Loucy (cell line): ENCODE measurements at regions not wholly inside any gene's neighbourhood (a gene's known extent, or its start where the extent isn't known, plus 50 kb on each side); places are given as distances from the start of the nearest gene placed in this dataset.
"Not testable (repeated sequence)": the region's sequence is repeated elsewhere in the genome, so short reads cannot be mapped to it uniquely, and the experiment has no call there.

Experiments
- H2AFZ ChIP-seq: fragments of 200-600 bp; sonication (generic); 2 replicates; pipeline ENCODE4 v1.6.0; 2016; ENCODE audit warnings: antibody characterized with exemption, mild to moderate bottlenecking, low read length, moderate library complexity
- H3F3A ChIP-seq: fragments of 200-600 bp; 2 replicates; pipeline ENCODE4 v1.6.0; 2016; ENCODE audit warnings: antibody characterized with exemption, low read depth, mild to moderate bottlenecking
- H3K27me3 ChIP-seq: fragments of 200-600 bp; sonication (generic); 2 replicates; pipeline ENCODE4 v1.6.1; 2014; ENCODE audit warnings: low read length, mild to moderate bottlenecking; ENCODE audit not compliant: insufficient read depth, poor library complexity, severe bottlenecking
- H3K36me3 ChIP-seq: fragments of 200-600 bp; sonication (generic); 2 replicates; pipeline ENCODE4 v1.6.1; 2016; ENCODE audit warnings: low read length; ENCODE audit not compliant: insufficient read depth
- H3K4me1 ChIP-seq: fragments of 200-600 bp; sonication (generic); 2 replicates; pipeline ENCODE4 v1.5.1; 2014; ENCODE audit warnings: low read length, mild to moderate bottlenecking; ENCODE audit not compliant: insufficient read depth, poor library complexity, severe bottlenecking
- H3K4me2 ChIP-seq: fragments of 200-600 bp; sonication (generic); 2 replicates; pipeline ENCODE4 v1.6.0; 2014; ENCODE audit warnings: antibody characterized with exemption, low read length, low read depth, mild to moderate bottlenecking; ENCODE audit not compliant: poor library complexity, severe bottlenecking
- H3K4me3 ChIP-seq: fragments of 200-600 bp; sonication (generic); 2 replicates; pipeline ENCODE4 v1.5.1; 2014; ENCODE audit warnings: low read length, mild to moderate bottlenecking, mixed read lengths; ENCODE audit not compliant: poor library complexity, severe bottlenecking
- H3K79me2 ChIP-seq: fragments of 200-600 bp; sonication (generic); 2 replicates; pipeline ENCODE4 v1.6.1; 2014; ENCODE audit warnings: low read length; ENCODE audit not compliant: insufficient read depth
- H3K9ac ChIP-seq: fragments of 200-600 bp; sonication (generic); 2 replicates; pipeline ENCODE4 v1.6.0; 2014; ENCODE audit warnings: mild to moderate bottlenecking, low read depth, low read length, moderate library complexity; ENCODE audit not compliant: poor library complexity, severe bottlenecking
- H3K9me2 ChIP-seq: fragments of 200-600 bp; sonication (generic); replicated peaks from 2 replicates; pipeline ENCODE4 v1.6.1; 2016; ENCODE audit warnings: low read depth, low read length, mixed read lengths
- H3K9me3 ChIP-seq: fragments of 200-600 bp; sonication (generic); 2 replicates; pipeline ENCODE4 v1.6.1; 2014; ENCODE audit warnings: mild to moderate bottlenecking, antibody characterized with exemption, low read length, low read depth; ENCODE audit not compliant: insufficient read depth
- H4K20me1 ChIP-seq: fragments of 200-600 bp; sonication (generic); 2 replicates; pipeline ENCODE4 v1.6.0; 2014; ENCODE audit warnings: antibody characterized with exemption, low read length, mild to moderate bottlenecking; ENCODE audit not compliant: insufficient read depth, poor library complexity, severe bottlenecking
- EZH2phosphoT487 ChIP-seq: fragments of 200-600 bp; IDR thresholded peaks from 2 replicates; pipeline ENCODE4 v1.6.1; 2018; ENCODE audit warnings: antibody characterized with exemption, mild to moderate bottlenecking, moderate library complexity, borderline replicate concordance
- TF ChIP-seq, protein P1 (sequence below): fragments of 200-600 bp; sonication (generic); conservative IDR thresholded peaks from 2 replicates; pipeline ENCODE4 v1.5.1; 2014; ENCODE audit warnings: mild to moderate bottlenecking, antibody characterized with exemption, low read length

DNA sequence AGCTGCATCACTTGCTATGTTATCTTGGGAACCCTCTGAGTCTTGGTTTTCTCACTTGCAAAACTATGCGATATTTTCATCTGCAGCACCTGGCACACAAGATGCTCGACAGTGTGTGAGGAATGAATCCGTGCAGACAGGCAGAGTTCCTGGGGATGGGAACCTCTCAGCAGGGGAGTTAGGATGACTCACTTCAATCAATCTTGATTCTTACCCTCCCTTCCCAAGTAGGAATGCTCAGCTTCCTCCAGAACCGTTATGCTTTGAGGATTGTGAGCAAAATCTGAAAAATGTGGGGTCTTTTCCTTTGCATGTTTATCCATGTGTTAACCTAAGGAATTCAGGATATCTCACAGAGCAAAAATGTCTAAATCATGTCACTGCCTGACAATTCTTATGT is 68.9 kb upstream of the HNF1B start:
- no peaks in the 10 kb centered on the region for H3K36me3 ChIP-seq
- no peak for TF ChIP-seq EZH2phosphoT487
- TF ChIP-seq, protein P1, sequence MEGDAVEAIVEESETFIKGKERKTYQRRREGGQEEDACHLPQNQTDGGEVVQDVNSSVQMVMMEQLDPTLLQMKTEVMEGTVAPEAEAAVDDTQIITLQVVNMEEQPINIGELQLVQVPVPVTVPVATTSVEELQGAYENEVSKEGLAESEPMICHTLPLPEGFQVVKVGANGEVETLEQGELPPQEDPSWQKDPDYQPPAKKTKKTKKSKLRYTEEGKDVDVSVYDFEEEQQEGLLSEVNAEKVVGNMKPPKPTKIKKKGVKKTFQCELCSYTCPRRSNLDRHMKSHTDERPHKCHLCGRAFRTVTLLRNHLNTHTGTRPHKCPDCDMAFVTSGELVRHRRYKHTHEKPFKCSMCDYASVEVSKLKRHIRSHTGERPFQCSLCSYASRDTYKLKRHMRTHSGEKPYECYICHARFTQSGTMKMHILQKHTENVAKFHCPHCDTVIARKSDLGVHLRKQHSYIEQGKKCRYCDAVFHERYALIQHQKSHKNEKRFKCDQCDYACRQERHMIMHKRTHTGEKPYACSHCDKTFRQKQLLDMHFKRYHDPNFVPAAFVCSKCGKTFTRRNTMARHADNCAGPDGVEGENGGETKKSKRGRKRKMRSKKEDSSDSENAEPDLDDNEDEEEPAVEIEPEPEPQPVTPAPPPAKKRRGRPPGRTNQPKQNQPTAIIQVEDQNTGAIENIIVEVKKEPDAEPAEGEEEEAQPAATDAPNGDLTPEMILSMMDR, result no peak
- no peak overlapping the region for H3K4me2 ChIP-seq
- H3K9me3 ChIP-seq, result no peaks in the 10 kb centered on the region
- H4K20me1 ChIP-seq, result no peaks in the 10 kb centered on the region
- no peaks in the 10 kb centered on the region for H3K27me3 ChIP-seq
- H3K4me3 ChIP-seq, result no peak overlapping the region
- no peaks in the 10 kb centered on the region for H3F3A ChIP-seq
- H3K9ac ChIP-seq, result no peak overlapping the region
- H3K9me2 ChIP-seq, result no peaks in the 10 kb centered on the region
- peaks cover 5% of the 10 kb centered on the region for H3K4me1 ChIP-seq
- H3K79me2 ChIP-seq, result no peaks in the 10 kb centered on the region
- H2AFZ ChIP-seq, result no peak overlapping the region

DNA sequence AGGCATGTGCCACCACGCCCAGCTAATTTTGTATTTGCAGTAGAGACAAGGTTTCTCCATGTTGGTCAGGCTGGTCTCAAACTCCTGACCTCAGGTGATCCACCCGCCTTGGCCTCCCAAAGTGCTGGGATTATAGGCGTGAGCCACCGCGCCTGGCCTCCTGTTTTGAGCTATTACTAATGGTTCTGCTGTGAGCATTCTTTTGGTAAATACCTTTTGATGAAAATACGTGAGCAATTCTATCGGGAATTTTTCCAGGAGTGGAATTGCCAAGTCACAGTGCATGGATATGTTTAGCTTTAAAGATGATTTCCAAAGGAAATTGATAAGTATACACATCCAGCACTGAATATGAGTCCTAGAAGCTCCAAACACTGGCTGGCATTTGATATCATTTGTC is 64.0 kb upstream of the HNF1B start:
- H3K9me2 ChIP-seq, H3K4me1 ChIP-seq, H4K20me1 ChIP-seq, H3K79me2 ChIP-seq, H3K27me3 ChIP-seq, H3K4me2 ChIP-seq, H2AFZ ChIP-seq, H3K4me3 ChIP-seq, H3K36me3 ChIP-seq, H3K9me3 ChIP-seq, H3F3A ChIP-seq, H3K9ac ChIP-seq: not testable (repeated sequence)

DNA sequence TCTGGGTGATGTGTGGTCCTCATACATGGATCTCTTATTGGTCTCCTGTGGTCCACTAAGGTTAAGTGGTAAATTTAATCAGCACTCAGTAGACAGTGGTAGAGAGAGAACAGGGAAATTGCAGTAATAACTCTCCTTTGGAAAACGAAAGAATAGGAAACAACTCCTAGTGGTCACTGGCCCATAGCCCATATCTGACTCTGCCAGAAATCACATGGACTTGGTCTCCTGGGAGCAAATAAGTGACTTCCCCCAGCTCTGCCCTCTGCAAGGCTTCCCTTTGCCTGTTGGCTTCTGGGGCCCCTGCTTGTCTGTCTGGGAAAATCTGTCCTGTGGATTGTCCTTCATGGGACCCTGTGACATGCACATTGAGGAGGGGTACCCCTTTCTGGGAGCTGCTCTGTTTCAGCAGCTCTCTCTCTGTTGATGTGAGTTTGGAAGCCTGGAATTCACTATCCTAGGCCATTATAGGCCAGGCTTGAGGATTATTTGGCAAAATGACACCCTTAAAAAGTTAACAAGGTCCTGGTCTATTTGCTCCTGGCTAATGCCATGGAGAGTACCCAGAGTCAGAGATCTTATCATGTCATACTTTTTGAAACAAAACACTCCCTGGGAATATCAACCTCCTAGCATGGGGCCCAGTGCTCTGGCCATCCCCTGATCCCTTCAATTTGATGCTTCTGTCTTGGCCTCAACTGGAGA is 58.0 kb upstream of the HNF1B start:
- H3K9ac ChIP-seq, result no peak overlapping the region
- peaks cover 13% of the 10 kb centered on the region for H3K4me1 ChIP-seq
- no peak overlapping the region for H3K4me3 ChIP-seq
- H2AFZ ChIP-seq, result no peak overlapping the region
- H3K9me2 ChIP-seq, result no peaks in the 10 kb centered on the region
- no peaks in the 10 kb centered on the region for H3K79me2 ChIP-seq
- H3K36me3 ChIP-seq, result no peaks in the 10 kb centered on the region
- no peaks in the 10 kb centered on the region for H3K27me3 ChIP-seq
- H4K20me1 ChIP-seq, result no peaks in the 10 kb centered on the region
- no peak overlapping the region for H3K4me2 ChIP-seq
- TF ChIP-seq, protein P1, result no peak
- TF ChIP-seq EZH2phosphoT487, result no peak
- H3K9me3 ChIP-seq, result no peaks in the 10 kb centered on the region
- no peaks in the 10 kb centered on the region for H3F3A ChIP-seq

DNA sequence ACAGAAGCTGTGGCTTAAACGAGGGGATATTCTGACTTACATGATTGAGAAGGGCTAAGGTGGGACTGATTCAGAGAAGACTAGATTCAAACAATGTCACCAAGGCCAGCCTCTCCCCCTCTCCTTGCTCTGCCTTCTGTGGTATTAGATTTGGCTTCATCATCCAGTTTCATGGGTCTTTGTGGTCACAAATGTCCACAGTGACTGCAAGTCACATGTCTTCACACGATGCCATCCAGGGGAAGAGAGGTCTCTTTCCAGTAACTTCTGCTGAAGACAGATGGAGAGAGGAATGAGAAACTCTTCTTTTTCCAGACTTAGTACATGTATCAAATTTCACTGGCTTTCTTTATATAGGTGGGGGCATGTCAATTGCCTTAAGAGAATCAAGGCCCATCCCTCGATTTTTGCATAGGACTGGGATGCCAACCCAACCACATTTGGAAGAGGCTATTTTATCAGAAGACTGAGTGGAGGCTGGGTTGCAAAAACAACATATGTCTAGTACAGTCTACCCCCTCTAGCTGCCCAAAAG is 57.3 kb upstream of the HNF1B start:
- H3F3A ChIP-seq, result no peaks in the 10 kb centered on the region
- H4K20me1 ChIP-seq, result no peaks in the 10 kb centered on the region
- no peaks in the 10 kb centered on the region for H3K27me3 ChIP-seq
- H3K9me3 ChIP-seq, result no peaks in the 10 kb centered on the region
- H3K9me2 ChIP-seq, result no peaks in the 10 kb centered on the region
- no peak overlapping the region for H2AFZ ChIP-seq
- H3K79me2 ChIP-seq, result no peaks in the 10 kb centered on the region
- no peaks in the 10 kb centered on the region for H3K36me3 ChIP-seq
- H3K4me2 ChIP-seq, result no peak overlapping the region
- H3K4me1 ChIP-seq, result peaks cover 13% of the 10 kb centered on the region
- no peak overlapping the region for H3K9ac ChIP-seq
- TF ChIP-seq EZH2phosphoT487, result no peak
- TF ChIP-seq, protein P1, result no peak
- H3K4me3 ChIP-seq, result no peak overlapping the region
